ENCODE measurements at regions not wholly inside any gene's neighbourhood (a gene's known extent, or its start where the extent isn't known, plus 50 kb on each side); places are given as distances from the start of the nearest gene placed in this dataset.
"Not testable (repeated sequence)": the region's sequence is repeated elsewhere in the genome, so short reads cannot be mapped to it uniquely, and the experiment has no call there.

DNA sequence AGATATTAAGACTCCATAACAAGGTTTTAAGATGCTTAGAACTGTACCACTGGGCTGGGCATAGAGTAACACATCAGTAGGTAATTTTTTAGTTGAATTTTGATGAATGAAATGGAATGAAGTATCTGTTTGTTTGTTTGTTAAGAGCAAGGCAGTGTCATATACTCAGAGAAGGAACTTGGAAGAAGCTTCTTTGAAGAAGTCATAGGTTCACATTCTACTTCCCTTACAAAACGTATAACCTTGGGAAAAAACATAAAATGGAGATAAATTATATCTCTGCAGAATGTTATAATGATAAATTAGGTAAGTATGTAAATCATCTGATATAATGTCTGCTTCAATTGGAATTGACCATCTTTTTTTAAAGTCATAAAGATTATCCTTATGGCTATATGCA lies 122.1 kb upstream of the SLC39A10 start:
- TF ChIP-seq, protein P1, sequence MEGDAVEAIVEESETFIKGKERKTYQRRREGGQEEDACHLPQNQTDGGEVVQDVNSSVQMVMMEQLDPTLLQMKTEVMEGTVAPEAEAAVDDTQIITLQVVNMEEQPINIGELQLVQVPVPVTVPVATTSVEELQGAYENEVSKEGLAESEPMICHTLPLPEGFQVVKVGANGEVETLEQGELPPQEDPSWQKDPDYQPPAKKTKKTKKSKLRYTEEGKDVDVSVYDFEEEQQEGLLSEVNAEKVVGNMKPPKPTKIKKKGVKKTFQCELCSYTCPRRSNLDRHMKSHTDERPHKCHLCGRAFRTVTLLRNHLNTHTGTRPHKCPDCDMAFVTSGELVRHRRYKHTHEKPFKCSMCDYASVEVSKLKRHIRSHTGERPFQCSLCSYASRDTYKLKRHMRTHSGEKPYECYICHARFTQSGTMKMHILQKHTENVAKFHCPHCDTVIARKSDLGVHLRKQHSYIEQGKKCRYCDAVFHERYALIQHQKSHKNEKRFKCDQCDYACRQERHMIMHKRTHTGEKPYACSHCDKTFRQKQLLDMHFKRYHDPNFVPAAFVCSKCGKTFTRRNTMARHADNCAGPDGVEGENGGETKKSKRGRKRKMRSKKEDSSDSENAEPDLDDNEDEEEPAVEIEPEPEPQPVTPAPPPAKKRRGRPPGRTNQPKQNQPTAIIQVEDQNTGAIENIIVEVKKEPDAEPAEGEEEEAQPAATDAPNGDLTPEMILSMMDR (IDR thresholded peaks at IDR 0.05; ENCODE audit: extremely low read depth, missing control alignments): no peak
- no peak for DNase-seq (ENCODE audit: low spot score)

DNA sequence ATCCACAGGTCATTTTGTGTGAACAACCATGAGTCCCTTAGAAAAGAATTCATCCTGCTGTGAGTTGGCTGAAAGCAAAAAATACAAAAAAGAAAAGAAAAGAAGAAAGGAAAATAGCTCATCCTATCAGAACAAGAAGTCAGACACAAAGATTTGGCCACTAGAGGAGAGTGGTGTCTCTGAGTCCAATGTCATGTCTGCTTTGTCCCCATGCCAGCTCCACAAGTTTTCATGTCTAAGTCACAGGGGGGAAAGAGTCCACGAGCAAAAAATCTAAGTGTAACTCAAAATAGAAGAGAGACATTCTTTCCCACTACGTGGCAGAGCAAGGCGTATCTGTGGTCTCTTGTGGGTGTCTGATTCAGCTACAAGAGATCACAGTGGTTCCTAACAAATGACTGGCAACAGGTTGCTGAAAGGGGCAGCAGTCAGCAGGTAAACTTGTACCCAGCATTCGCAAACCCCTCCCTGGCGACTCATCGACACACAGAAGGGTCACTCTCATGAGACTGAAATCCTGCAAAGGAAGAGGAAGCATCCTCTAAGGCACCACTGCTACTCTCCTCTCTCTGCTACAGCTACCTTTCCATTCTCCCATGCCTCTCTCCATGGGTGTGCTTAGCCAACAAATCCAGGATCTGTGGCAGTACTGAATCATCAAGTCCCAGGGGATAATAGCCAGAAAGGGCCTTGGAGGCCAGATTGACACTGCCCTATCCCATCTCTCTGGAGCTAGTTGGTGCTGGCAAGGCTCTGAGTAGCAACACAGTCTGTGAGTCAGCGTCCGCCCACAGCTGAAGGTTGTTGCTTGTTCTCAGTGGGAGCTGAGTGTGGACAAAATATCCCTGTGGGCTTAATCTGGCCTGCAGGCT lies 123.0 kb upstream of the SLC39A10 start:
- DNase-seq (ENCODE audit: low spot score): no peak
- TF ChIP-seq, protein P1 (IDR thresholded peaks at IDR 0.05; ENCODE audit: extremely low read depth, missing control alignments): no peak

DNA sequence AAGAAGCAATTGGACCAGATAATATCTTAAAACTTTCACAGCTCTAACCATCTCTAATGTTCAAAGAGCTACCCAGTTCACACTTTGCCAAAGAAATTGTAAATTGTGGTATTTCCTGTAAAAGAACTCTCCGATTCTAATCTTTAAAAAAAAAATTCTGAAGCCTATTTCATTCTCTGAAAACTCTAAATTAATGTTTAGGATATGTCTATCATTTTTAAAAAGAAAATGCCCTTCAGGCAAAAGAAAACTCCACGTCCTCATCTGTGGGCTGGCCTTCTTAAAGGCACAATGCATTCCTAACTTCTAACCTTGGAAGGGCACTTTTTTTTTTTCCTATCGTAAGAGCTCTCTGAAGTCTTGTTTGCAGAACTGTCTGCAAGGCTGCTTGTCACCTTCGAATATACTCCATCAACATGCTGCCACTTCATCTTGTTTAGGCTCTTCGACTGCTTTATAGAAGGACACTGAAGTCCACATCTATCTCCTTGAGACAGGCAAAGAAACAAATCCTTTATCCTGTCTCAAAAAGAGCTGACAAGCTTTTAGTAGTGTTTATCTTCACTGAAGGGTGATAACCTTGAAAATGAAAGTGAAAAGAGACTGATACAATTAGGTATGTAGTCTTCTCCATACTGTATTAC lies 124.3 kb upstream of the SLC39A10 start:
- no peak for DNase-seq (ENCODE audit: low spot score)
- TF ChIP-seq, protein P1 (IDR thresholded peaks at IDR 0.05; ENCODE audit: extremely low read depth, missing control alignments): no peak

DNA sequence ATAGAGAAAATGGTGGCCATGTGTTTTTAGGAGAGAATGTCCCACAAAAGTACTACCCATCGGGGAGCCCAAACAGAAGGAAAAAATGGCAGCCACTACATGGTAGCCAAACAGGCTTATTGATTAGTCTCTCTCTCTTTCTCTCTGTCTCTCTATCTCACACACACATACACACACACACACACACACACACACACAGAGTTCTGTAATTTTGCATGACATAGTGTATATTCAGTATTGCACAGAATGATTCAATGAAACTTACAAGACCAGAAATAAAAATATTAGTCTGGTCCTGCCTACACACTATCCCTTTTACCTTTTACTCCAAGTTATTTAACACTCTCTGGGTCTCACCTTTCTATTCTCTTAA lies 124.8 kb upstream of the SLC39A10 start:
- TF ChIP-seq, protein P1 (IDR thresholded peaks at IDR 0.05; ENCODE audit: extremely low read depth, missing control alignments): no peak
- no peak for DNase-seq (ENCODE audit: low spot score)

DNA sequence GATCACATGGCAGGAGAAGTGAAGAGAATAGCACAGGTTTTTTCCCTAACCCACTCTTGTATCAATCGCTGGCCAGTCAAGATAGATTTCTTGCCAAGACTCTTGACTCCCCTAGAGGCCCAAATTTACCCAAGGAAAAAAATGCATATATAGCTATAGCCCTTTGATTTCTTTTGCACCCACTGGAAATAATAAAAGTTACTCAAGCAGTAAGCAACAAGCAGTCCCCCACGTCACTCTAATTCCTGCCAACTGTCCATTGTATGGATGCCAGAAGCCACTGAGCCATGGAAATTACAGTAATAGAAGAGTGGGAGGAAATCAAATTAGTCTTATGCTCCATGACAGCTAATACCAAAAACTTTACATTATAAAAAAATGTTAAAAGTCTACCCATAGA lies 125.3 kb upstream of the SLC39A10 start:
- no peak for DNase-seq (ENCODE audit: low spot score)
- TF ChIP-seq, protein P1 (IDR thresholded peaks at IDR 0.05; ENCODE audit: extremely low read depth, missing control alignments): no peak

DNA sequence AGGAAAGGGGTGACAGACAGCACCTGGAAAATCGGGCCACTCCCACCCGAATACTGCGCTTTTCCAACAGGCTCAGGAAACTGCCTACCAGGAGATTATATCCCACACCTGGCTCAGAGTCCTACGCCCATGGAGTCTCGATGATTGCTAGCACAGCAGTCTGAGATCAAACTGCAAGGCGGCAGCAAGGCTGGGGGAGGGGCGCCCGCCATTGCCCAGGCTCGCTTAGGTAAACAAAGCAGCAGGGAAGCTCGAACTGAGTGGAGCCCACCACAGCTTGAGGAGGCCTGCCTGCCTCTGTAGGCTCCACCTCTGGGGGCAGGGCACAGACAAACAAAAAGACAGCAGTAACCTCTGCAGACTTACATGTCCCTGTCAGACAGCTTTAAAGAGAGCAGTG lies 133.8 kb upstream of the SLC39A10 start:
- DNase-seq (ENCODE audit: low spot score): not testable (repeated sequence)

DNA sequence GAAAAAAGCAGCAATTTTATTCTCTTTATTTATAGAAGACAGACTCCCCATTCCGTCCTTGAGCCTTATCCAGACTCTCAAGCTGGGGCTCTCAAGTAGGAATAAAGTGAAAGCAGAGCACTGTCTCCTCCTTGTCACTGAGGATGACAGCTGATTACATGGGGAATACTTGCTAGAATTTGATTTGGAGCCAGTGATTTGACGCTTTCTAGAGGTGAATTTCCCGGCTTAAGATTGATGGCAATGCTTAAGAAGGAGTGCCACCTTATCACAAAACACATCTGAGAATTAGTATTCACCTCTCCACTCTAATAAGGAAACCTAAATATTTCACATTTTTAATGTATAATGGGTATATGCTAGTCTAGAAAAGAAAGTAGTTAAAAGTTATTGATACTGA lies 135.4 kb upstream of the SLC39A10 start:
- no peak for DNase-seq (ENCODE audit: low spot score)
- TF ChIP-seq, protein P1 (IDR thresholded peaks at IDR 0.05; ENCODE audit: extremely low read depth, missing control alignments): no peak

Data from GM20000 (cell line).